HG03108 (cell line): ENCODE measurements at regions not wholly inside any gene's neighbourhood (a gene's known extent, or its start where the extent isn't known, plus 50 kb on each side); places are given as distances from the start of the nearest gene placed in this dataset.
"Not testable (repeated sequence)": the region's sequence is repeated elsewhere in the genome, so short reads cannot be mapped to it uniquely, and the experiment has no call there.

ENCODE experiments used
- ATAC-seq: cut with Tn5 transposase; IDR thresholded peaks from one replicate; pipeline ENCODE4 v1.9.1; 2021; ENCODE audit warnings: moderate library complexity; ENCODE audit not compliant: unreplicated experiment

- no peak for ATAC-seq
These were observed 159.9 kb downstream of the CYB561 start for GRCh38 chr17:63286254-63286653.

GRCh38 chr17:63287006-63287405 is 159.1 kb downstream of the CYB561 start:
- not testable (repeated sequence) for ATAC-seq

GRCh38 chr17:63289931-63290330 is 156.2 kb downstream of the CYB561 start:
- no peak for ATAC-seq

GRCh38 chr17:63290351-63290750 is 155.8 kb downstream of the CYB561 start:
- ATAC-seq = no peak

GRCh38 chr17:63290784-63291183 is 155.3 kb downstream of the CYB561 start:
- ATAC-seq = no peak

GRCh38 chr17:63291258-63291657 is 154.8 kb downstream of the CYB561 start:
- no peak for ATAC-seq

GRCh38 chr17:63292421-63292820 is 153.7 kb downstream of the CYB561 start:
- ATAC-seq = no peak

GRCh38 chr17:63293323-63294075 is 152.6 kb downstream of the CYB561 start:
- no peak for ATAC-seq

GRCh38 chr17:63294776-63295175 is 151.3 kb downstream of the CYB561 start:
- no peak for ATAC-seq

- ATAC-seq = no peak
These were observed 150.8 kb downstream of the CYB561 start for GRCh38 chr17:63295288-63295687.

- ATAC-seq = no peak
These were observed 150.1 kb downstream of the CYB561 start for GRCh38 chr17:63295839-63296590.

- ATAC-seq = not testable (repeated sequence)
These were observed 147.2 kb downstream of the CYB561 start for GRCh38 chr17:63298916-63299315.

- no peak for ATAC-seq
These were observed 141.3 kb downstream of the CYB561 start for GRCh38 chr17:63304704-63305261.

GRCh38 chr17:63305857-63306256 is 140.2 kb downstream of the CYB561 start:
- ATAC-seq = no peak

- ATAC-seq = no peak
These were observed 139.3 kb downstream of the CYB561 start for GRCh38 chr17:63306855-63307254.

- ATAC-seq = no peak
These were observed 137.8 kb downstream of the CYB561 start for GRCh38 chr17:63308272-63308671.

GRCh38 chr17:63309021-63309420 is 137.1 kb downstream of the CYB561 start:
- no peak for ATAC-seq

GRCh38 chr17:63311416-63311937 is 134.6 kb downstream of the CYB561 start:
- no peak for ATAC-seq

GRCh38 chr17:63314761-63315160 is 131.3 kb downstream of the CYB561 start:
- ATAC-seq = no peak

GRCh38 chr17:63316100-63316499 is 130.0 kb downstream of the CYB561 start:
- ATAC-seq = no peak

- no peak for ATAC-seq
These were observed 128.8 kb downstream of the CYB561 start for GRCh38 chr17:63317166-63317840.
